Kidney (tissue), 13 donors: ENCODE measurements at regions not wholly inside any gene's neighbourhood (a gene's known extent, or its start where the extent isn't known, plus 50 kb on each side); places are given as distances from the start of the nearest gene placed in this dataset.

Source experiments
- DNase-seq, 5 donors: peaks; one replicate each; pipeline ENCODE4 v3.0.0-alpha.2; 2013 to 2020
- FAIRE-seq: peaks from 2 replicates; lab custom pipeline; 2012; peaks lifted over from hg19 to GRCh38; lab: Jason Lieb, UNC
- H3K27ac ChIP-seq, 2 donors: one replicate each; pipeline ENCODE4 v1.7.0; 2013; ENCODE audit warnings: low read depth in 2 of 2, low read length in 2 of 2, inconsistent platforms in 1 of 2
- H3K27me3 ChIP-seq: one replicate; pipeline ENCODE4 v1.7.1; 2013; ENCODE audit warnings: low read length, inconsistent platforms; ENCODE audit not compliant: control insufficient read depth, insufficient read depth
- H3K36me3 ChIP-seq, 3 donors: one replicate each; pipeline versions ENCODE4 v1.7.0 to v1.7.1; 2013; ENCODE audit warnings: low read length in 3 of 3, control low read depth in 1 of 3, inconsistent platforms in 1 of 3; ENCODE audit not compliant: insufficient read depth in 3 of 3, control insufficient read depth in 2 of 3
- H3K4me1 ChIP-seq, 3 donors: one replicate each; pipeline versions ENCODE4 v1.7.0 to v1.7.1; 2013; ENCODE audit warnings: low read length in 3 of 3, inconsistent platforms in 1 of 3, low read depth in 1 of 3; ENCODE audit not compliant: control insufficient read depth in 2 of 3, insufficient read depth in 2 of 3
- H3K4me3 ChIP-seq, 3 donors: one replicate each; pipeline versions ENCODE4 v1.7.0 to v1.8.1; 2013; ENCODE audit warnings: low read length in 3 of 3, control low read depth in 1 of 3, inconsistent platforms in 1 of 3
- H3K9ac ChIP-seq, 3 donors: one replicate each; pipeline versions ENCODE4 v1.7.0 to v1.7.1; 2013; ENCODE audit warnings: low read length in 3 of 3, control low read depth in 1 of 3, inconsistent platforms in 1 of 3
- H3K9me3 ChIP-seq, 3 donors: one replicate each; pipeline versions ENCODE4 v1.7.0 to v1.7.1; 2013; ENCODE audit warnings: low read length in 3 of 3, control low read depth in 1 of 3, inconsistent platforms in 1 of 3; ENCODE audit not compliant: control insufficient read depth in 2 of 3, insufficient read depth in 1 of 3
- CTCF ChIP-seq: IDR thresholded peaks from 3 replicates; pipeline ENCODE4 v1.5.1; 2012; ENCODE audit warnings: mild to moderate bottlenecking, moderate library complexity, borderline replicate concordance; ENCODE audit not compliant: insufficient read depth; ENCODE audit errors: extremely low read depth
- intact Hi-C: fragments of 100-400 bp; cut with DNase I; formaldehyde crosslinking; loops from one replicate; pipeline ENCODE4 v1.11.1; 2022
- donor health status: control.
- donor health status: control.
- donor health status: control.
- donor health status: control.
- donor health status: control.
- donor health status: DM: yes; HTN: yes; CAD: no.
- donor health status: Normal renal cell carcinoma (clear cell type).

GRCh38 chr1:30450148-30450817 lies 273.1 kb downstream of the MATN1 start:
- no peak for FAIRE-seq
- intact Hi-C loops: no loop called here

DNA sequence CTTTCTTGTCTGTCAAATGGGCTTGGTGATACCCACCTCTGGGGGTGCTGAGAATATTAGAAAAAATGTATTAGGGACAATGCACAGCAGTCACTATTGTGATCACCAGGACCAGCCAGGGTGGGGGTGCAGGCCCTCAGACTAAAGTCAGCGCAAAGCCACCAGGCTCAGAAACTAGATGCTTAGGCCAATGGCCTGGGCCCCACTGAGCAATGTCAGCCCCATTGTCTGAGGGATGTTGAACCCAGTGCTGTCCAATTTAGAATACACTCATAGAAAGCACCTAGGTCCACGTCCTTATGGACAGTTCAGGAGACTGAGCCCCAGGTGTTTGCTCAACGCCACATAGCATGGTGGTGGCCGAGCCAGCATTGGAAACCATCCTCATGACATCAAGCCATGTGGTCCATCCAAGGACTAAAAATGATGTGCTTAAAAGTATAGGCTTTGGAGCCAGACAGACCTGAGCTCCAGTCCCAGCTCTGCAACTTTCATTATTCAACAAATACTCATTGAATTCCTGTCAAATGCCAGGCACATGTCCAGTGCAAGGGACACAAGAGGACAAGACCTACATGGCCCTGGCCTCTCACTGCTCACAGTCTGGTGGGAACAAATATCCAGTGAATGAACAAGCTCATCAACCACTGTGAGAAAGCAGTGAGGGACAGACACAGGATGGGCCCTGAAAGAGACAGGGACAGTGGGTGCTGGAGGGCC lies 273.8 kb downstream of the MATN1 start:
- TF ChIP-seq CTCF: no peak
- H3K36me3 ChIP-seq: no peaks in the 10 kb centered on the region
- no peaks in the 10 kb centered on the region for H3K4me1 ChIP-seq
- no peak for DNase-seq
- peaks cover 0 to 1% (median 0%) of the 10 kb centered on the region in 3 donors for H3K9me3 ChIP-seq
- H3K4me3 ChIP-seq: no peak overlapping the region
- intact Hi-C loops: no loop called here
- H3K27ac ChIP-seq: no peak overlapping the region
- H3K9ac ChIP-seq: no peak overlapping the region
- no peak for FAIRE-seq
- H3K27me3 ChIP-seq: no peaks in the 10 kb centered on the region

More at GRCh38 chr1:30450148-30450817, 273.1 kb downstream of the MATN1 start:
- H3K9me3 ChIP-seq: peaks cover 0 to 1% (median 0%) of the 10 kb centered on the region in 3 donors
- no peak for TF ChIP-seq CTCF
- no peak overlapping the region for H3K27ac ChIP-seq
- H3K36me3 ChIP-seq: no peaks in the 10 kb centered on the region
- H3K27me3 ChIP-seq: no peaks in the 10 kb centered on the region
- H3K9ac ChIP-seq: no peak overlapping the region
- DNase-seq: no peak
- no peak overlapping the region for H3K4me3 ChIP-seq
- no peaks in the 10 kb centered on the region for H3K4me1 ChIP-seq

DNA sequence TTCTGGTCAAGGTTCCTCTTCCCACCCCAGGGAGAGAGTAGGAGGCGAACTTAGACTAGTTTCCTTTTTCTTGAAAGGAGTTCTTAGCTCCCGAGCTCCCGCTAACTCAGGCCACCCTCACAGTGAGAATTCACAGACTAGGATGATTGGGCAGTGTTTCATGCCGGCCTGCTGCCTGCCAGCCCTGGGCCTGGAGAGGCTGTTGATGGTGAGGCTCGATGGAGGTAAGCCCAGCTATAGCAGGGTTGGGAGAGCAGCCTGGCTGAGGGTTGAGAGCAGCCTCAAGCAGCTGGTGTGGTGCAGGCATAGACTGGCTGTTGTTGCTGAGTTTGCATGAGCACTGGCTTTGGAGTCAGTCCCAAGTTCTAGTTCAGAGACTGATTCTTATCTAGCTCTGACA lies 274.4 kb downstream of the MATN1 start:
- H3K27me3 ChIP-seq: no peaks in the 10 kb centered on the region
- intact Hi-C loops: no loop called here
- H3K9ac ChIP-seq: no peak overlapping the region
- TF ChIP-seq CTCF: no peak
- H3K4me3 ChIP-seq: no peak overlapping the region
- no peaks in the 10 kb centered on the region for H3K4me1 ChIP-seq
- peaks cover 0 to 1% (median 0%) of the 10 kb centered on the region in 3 donors for H3K9me3 ChIP-seq
- FAIRE-seq (no peak), DNase-seq (no peak)
- H3K36me3 ChIP-seq: no peaks in the 10 kb centered on the region
- no peak overlapping the region for H3K27ac ChIP-seq
